HG03558 (cell line): ENCODE measurements at regions not wholly inside any gene's neighbourhood (a gene's known extent, or its start where the extent isn't known, plus 50 kb on each side); places are given as distances from the start of the nearest gene placed in this dataset.
"Not testable (repeated sequence)": the region's sequence is repeated elsewhere in the genome, so short reads cannot be mapped to it uniquely, and the experiment has no call there.

Source experiments
- ATAC-seq: cut with Tn5 transposase; IDR thresholded peaks from one replicate; pipeline ENCODE4 v1.9.1; 2021; ENCODE audit warnings: moderate number of reproducible peaks; ENCODE audit not compliant: unreplicated experiment; ENCODE audit errors: extremely low read depth

- ATAC-seq = not testable (repeated sequence)
Measured at GRCh38 chr12:17564630-17565029, 525.4 kb downstream of the RERGL start.

- no peak for ATAC-seq
Measured at GRCh38 chr12:17550011-17550410, 540.0 kb downstream of the RERGL start.

DNA sequence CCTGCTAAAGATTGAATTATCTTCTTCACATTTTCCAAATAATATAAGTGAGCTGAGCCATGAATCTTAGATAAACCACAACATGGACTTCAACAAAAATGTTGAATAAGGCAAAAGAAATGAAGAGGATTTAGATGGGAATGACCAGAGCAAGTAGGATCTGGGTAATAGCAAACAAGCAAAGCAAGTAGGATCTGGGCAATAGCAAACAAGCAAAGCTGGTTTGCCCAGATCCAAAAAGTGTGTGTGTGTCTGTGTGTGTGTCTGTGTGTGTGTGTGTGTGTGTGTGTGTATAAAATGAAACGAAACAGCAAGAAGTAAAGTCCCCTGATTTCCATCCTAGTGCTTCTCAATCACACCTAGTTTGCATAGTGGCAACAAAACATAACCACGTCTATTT lies 549.1 kb downstream of the RERGL start:
- no peak for ATAC-seq

DNA sequence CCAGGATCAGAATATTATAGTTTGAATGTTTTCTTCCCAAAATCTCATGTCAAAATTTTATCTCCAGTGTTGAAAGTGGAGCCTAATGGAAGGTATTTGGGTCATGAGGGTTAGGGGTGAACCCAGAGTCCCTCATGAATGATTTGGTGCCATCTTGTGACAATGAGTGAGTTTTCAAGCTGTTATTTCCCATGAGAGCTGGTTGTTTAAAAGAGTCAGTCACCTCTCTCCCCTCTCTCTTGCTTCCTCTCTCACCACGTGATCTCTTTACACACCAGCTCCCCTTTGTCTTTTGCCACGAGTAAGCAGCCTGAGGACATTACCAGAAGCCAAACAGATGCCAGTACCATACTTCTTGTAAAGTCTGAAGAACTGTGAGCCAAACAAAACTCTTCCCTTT lies 561.6 kb downstream of the RERGL start:
- no peak for ATAC-seq

DNA sequence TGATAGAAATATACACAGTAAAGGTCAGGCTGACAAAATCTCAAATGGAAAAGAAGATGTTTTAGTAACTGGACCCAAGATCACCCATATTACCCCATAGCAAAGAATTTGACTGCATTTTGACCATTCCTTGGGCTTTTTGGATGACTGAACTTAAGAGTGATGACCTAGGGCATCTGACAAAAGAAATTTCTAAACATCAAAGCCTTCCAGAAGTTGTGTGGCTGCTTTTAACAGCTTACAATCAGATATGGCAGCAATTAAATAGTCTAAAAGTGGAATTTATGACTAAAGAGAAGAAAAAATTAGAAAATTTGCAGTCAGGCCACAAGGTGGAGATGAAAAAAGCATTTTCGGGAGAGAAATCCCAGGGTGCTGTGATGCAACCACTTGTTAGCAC lies 563.0 kb downstream of the RERGL start:
- ATAC-seq = no peak

DNA sequence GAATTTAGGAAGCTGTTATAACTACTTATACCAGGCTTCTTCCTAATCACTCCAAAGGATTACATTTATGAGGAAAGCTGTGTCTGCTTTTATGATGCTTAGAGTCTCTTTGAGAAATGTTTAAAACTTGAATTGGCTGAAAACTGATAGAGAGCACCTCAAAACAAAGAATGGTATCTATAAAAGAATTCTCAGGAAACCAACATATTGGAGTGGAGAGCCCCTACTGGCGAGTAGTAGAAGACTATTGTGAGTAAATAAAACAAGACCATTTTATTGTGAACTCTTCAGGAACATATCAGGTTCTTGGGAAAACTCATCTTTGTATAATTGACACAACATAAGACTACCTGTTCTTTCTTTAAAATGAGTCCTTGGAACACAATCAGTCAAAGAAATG lies 578.6 kb downstream of the RERGL start:
- ATAC-seq = no peak

- ATAC-seq = no peak
Measured at GRCh38 chr12:17507336-17507735, 582.7 kb downstream of the RERGL start.

- no peak for ATAC-seq
Measured at GRCh38 chr12:17503742-17504141, 586.3 kb downstream of the RERGL start.

DNA sequence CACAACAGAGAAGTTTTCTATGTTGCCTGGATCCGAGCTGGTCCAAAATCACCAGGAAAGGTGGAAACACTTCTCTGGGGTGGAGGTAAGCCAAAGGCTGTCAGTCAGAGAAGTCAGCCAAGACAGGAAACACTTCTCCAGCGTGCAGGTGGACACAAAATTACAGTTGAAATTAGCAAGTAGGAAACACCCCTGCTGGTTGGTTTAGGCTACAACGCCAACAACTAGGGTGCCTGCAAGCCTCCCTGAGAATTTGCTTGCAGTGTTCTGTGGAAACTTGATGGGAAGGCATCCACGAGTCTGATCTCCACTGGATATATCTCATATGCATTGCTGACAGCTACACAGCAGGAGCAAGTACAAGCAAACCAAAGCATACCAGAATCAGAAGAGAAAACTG lies 600.5 kb downstream of the RERGL start:
- ATAC-seq = no peak

GRCh38 chr12:17478908-17479673 lies 610.9 kb downstream of the RERGL start:
- ATAC-seq = no peak

GRCh38 chr12:17470460-17470859 lies 619.5 kb downstream of the RERGL start:
- ATAC-seq = no peak

- no peak for ATAC-seq
Measured at GRCh38 chr12:17459214-17459613, 630.8 kb downstream of the RERGL start.

DNA sequence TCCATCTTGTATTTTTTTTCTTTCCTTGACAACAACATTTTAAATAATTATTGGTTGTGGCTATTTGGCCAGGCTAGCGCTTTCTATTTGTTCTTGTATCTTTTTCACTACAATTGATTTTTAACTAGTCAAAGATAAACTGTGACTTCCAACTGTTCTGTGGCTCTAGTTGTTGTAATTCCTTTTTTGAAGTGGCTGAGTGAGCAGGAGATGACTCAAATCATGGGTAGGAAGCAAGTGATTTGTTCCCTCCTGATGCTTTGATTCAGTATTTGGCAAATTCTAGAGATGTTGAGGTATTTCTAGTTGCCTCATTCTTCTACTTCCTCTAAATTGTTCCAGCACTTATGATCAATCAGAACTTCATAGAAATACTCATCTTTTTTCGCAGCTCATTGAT lies 633.5 kb downstream of the RERGL start:
- ATAC-seq = no peak

GRCh38 chr12:17438141-17438540 lies 651.9 kb downstream of the RERGL start:
- ATAC-seq = no peak

DNA sequence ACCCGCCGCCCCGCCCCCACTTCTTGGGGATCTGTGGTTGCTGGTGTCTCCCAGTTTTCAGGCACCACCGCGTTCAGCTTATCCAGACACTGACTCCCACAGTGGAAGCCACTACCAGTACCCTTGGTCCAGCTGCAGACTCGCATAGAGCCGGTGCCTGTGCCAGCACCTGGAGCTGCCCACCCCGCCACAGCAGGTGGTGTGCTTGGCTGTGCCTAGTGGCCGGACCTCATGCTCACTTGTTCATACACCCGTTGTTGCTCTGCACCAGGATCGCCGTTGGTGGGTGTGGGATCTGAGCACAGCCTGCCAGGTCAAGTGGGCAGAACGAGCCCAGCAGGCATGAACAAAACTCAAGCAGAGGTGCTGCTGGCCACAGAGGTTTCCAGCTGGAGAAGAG lies 673.2 kb downstream of the RERGL start:
- no peak for ATAC-seq

- no peak for ATAC-seq
Measured at GRCh38 chr12:17414596-17414995, 675.4 kb downstream of the RERGL start.

DNA sequence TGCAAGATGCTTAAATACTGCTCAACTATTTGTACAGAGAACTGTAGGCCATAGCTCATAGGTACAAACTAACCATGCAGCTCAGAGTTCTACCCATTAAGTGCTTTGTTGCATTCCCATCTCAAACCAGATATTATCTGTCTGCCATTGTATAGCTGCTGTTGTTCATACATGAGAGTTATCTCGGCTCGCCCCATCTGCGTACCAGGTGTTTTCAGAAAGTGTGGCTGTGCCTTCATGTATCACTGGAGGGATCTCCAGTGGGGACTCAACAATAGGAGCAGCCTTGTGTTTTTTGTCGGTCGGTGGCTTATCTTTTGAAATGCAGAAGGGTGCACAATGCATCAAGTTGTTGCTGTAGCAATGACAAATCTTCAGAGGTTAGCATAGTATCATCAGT lies 678.3 kb downstream of the RERGL start:
- ATAC-seq = no peak

DNA sequence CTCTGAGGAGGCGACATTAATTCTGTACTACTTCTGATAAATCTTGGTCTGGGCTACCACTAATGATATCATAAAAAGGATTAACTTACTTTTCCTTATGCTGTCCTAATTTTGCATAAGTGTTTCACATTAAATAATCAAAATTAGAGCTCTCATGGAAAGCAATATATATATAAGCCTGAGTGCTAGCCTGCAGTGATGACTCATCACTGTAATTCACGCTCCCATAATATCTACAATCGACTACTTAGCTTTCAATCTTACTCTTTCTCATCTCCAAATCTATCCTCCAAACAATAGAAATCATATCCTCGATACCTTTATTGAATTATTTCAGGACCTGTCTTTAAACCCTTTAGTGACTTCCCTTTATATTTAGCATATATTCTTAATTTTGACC lies 701.3 kb downstream of the RERGL start:
- no peak for ATAC-seq

- no peak for ATAC-seq
Measured at GRCh38 chr12:17383321-17383720, 706.7 kb downstream of the RERGL start.

DNA sequence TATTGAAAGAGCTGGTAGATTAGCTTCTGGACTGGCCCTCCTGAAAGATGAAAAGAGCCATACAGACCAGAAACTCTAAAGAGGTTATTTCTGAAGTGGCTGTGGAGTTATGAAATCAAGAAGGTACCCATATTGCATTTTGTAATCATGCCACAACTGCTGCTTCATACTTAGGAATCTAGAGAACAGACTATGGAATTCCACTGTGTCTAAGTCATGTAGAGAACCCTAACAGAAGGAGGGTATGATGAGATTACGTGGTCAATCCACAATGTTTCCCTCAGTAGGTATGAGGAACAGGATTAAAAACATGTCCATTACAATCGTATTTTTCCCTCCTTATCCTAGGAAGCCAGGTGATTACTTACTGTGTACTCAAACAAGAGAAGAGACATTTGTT lies 708.8 kb downstream of the RERGL start:
- ATAC-seq = no peak

DNA sequence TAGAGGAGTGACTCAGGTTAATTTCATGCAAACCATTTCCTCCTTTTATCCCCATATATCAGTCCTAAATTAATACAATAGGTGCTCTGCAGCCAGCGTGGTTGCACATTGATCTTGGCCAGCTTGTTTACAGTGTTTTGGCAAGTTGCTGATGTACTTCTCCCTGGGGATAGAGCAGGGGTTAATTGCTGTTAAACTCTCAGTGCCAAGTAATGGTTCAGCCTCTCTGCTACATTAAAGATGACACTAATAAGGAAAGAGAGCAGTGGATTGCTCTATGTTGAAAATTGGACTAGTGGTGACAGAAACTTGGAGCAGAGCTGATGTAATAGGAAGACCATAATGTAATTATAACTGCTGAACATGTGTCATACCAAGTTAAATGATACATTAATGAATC lies 717.5 kb downstream of the RERGL start:
- ATAC-seq = no peak

DNA sequence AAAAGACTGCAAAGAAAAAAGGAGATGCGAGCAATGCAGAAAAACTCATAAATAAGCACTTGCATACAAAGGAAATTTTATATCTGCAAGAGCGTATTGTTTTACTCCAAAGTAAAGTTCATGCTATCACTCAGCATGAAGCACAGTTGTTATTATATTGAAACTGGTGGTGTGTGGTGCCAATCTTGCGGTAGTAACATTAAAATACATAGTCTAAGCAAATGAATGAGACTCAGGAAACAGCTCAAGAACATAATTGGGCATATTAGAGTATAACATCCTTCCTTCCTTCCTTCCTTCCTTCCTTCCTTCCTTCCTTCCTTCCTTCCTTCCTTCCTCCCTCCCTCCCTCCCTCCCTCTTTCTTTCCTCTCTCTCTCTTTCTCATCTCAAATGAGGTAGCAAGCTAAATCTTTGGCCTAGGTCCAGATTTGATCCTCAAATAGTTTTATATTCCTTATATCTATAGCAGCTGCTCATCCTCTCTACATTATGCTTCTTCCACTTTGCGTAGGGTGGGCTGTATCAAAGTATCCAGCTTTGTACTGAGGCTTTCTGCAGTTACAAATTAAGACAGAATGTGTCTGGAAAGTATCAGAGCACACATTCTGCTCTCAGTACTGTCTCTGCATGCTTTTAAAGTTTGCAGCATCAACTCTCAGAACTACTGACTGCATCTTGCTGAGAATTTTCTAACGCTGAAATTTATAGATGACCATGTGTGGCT lies 718.3 kb downstream of the RERGL start:
- ATAC-seq = no peak
